ENCODE measurements at regions not wholly inside any gene's neighbourhood (a gene's known extent, or its start where the extent isn't known, plus 50 kb on each side); places are given as distances from the start of the nearest gene placed in this dataset.
A peak's percentile ranks its signal among the peaks of the same experiment; 100 is the strongest.
"Not testable (repeated sequence)": the region's sequence is repeated elsewhere in the genome, so short reads cannot be mapped to it uniquely, and the experiment has no call there.

- DNase-seq, result peak; percentile 83
Measured at GRCh38 chr22:27105142-27106025, 448.0 kb downstream of the MIAT start.

- DNase-seq, result no peak
Measured at GRCh38 chr22:27106985-27107384, 449.6 kb downstream of the MIAT start.

GRCh38 chr22:27107386-27107785 lies 450.0 kb downstream of the MIAT start:
- DNase-seq, result no peak

- DNase-seq, result peak; percentile 51
Measured at GRCh38 chr22:27107824-27108223, 450.4 kb downstream of the MIAT start.

GRCh38 chr22:27108425-27109114 lies 451.2 kb downstream of the MIAT start:
- DNase-seq, result no peak

- not testable (repeated sequence) for DNase-seq
Measured at GRCh38 chr22:27109406-27109805, 452.0 kb downstream of the MIAT start.

GRCh38 chr22:27110665-27111451 lies 453.5 kb downstream of the MIAT start:
- no peak for DNase-seq

- no peak for DNase-seq
Measured at GRCh38 chr22:27111796-27112672, 454.6 kb downstream of the MIAT start.

GRCh38 chr22:27113211-27113635 lies 455.8 kb downstream of the MIAT start:
- DNase-seq, result peak; percentile 31

- no peak for DNase-seq
Measured at GRCh38 chr22:27113641-27114040, 456.3 kb downstream of the MIAT start.

GRCh38 chr22:27114186-27114585 lies 456.8 kb downstream of the MIAT start:
- no peak for DNase-seq

- DNase-seq, result no peak
Measured at GRCh38 chr22:27115410-27115809, 458.0 kb downstream of the MIAT start.

GRCh38 chr22:27115816-27116256 lies 458.4 kb downstream of the MIAT start:
- no peak for DNase-seq

- DNase-seq, result no peak
Measured at GRCh38 chr22:27116312-27117086, 459.1 kb downstream of the MIAT start.

- DNase-seq, result no peak
Measured at GRCh38 chr22:27120036-27120435, 462.6 kb downstream of the MIAT start.

GRCh38 chr22:27122574-27122973 lies 465.2 kb downstream of the MIAT start:
- DNase-seq, result no peak

GRCh38 chr22:27123880-27124279 lies 466.5 kb downstream of the MIAT start:
- DNase-seq, result no peak

GRCh38 chr22:27124351-27124966 lies 467.1 kb downstream of the MIAT start:
- DNase-seq, result no peak

- no peak for DNase-seq
Measured at GRCh38 chr22:27125539-27125938, 468.2 kb downstream of the MIAT start.

- DNase-seq, result no peak
Measured at GRCh38 chr22:27127911-27128310, 470.5 kb downstream of the MIAT start.
